Body of pancreas (tissue), 4 donors: ENCODE measurements at regions not wholly inside any gene's neighbourhood (a gene's known extent, or its start where the extent isn't known, plus 50 kb on each side); places are given as distances from the start of the nearest gene placed in this dataset.

ENCODE experiments used
- ATAC-seq: fragments of 150-250 bp; one replicate; pipeline ENCODE4 v1.9.1; 2016
- DNase-seq, 4 donors: peaks; one replicate each; pipeline ENCODE4 v3.0.0-alpha.2; 2019
- H3K27ac ChIP-seq, 4 donors: fragments of 200-600 bp; sonication (generic); 1 replicate in 3 of 4; 2 replicates in 1 of 4; pipeline versions ENCODE4 v1.5.1 to v1.6.1; 2016 to 2019; ENCODE audit warnings: mild to moderate bottlenecking in 1 of 4, mixed read lengths in 1 of 4, moderate library complexity in 1 of 4
- H3K27me3 ChIP-seq, 2 donors: fragments of 200-600 bp; sonication (generic); one replicate each; pipeline ENCODE4 v1.6.0; 2016; ENCODE audit warnings: mild to moderate bottlenecking in 1 of 2
- H3K36me3 ChIP-seq, 2 donors: fragments of 200-600 bp; sonication (generic); replicated peaks in 1 of 2; 2 replicates each; pipeline ENCODE4 v1.5.1; 2016; ENCODE audit warnings: low read depth in 2 of 2; ENCODE audit not compliant: insufficient read depth in 1 of 2
- H3K4me1 ChIP-seq: fragments of 200-600 bp; sonication (generic); one replicate; pipeline ENCODE4 v1.6.0; 2016
- H3K4me3 ChIP-seq, 2 donors: fragments of 200-600 bp; sonication (generic); 1 replicate in 1 of 2; 2 replicates in 1 of 2; pipeline ENCODE4 v1.5.1; 2016 to 2019
- H3K9me3 ChIP-seq, 3 donors: fragments of 200-600 bp; sonication (generic); 1 replicate in 2 of 3; 2 replicates in 1 of 3; pipeline ENCODE4 v1.5.1; 2016
- POLR2A ChIP-seq, 3 donors: fragments of 450-650 bp; IDR thresholded peaks; one replicate each; pipeline ENCODE4 v1.6.1; 2016; ENCODE audit warnings: antibody characterized with exemption in 3 of 3, mild to moderate bottlenecking in 2 of 3
- WGBS, 2 donors: methylation state at CpG; one replicate each; pipeline ENCODE4 v1.1.5; 2017; 5-methylcytosine and 5-hydroxymethylcytosine counted together
- intact Hi-C: fragments of 100-400 bp; cut with DNase I; formaldehyde crosslinking; loops from one replicate; pipeline ENCODE4 v1.15.1; 2023
- TF ChIP-seq, protein P1 (sequence below), 7 experiments: fragments of 450-650 bp in 4 of 7; fragments of 200-600 bp in 3 of 7; sonication (generic) in 3 of 7; IDR thresholded peaks; one replicate each; pipeline ENCODE4 v1.5.1; 2016 to 2019; ENCODE audit warnings: antibody characterized with exemption in 7 of 7

DNA sequence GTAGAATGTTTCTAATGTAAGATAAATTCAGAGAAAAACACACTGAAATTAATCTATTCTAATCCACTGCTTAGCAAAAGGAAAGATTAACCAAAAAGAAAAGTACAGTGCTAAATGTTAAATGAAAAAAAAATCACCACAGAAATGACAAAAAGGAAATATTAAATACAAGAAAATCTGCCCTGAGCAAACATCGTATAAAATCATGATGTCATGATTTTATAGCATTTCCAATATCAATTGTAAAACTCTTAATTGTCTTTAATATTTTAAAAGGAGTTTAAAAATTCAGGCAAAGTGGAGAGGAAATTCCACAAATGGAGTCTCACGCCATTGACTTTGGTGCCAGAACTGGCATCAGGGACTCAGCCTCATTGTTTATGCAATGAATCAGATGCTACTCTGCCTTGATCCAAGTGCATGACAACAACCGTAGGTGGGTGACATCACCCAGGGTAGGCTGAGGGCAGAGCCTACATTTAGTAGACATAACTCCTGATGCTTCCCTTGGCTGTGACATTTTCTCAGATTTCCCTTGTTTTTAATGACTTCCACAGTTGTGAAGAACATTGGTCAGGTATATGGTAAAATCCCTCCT is 696.8 kb downstream of the SEMA5A start:
- no peaks in the 10 kb centered on the region for H3K4me1 ChIP-seq
- 72 to 78% methylated on average over 3 of the region's 3 CpGs for WGBS, 2 donors

DNA sequence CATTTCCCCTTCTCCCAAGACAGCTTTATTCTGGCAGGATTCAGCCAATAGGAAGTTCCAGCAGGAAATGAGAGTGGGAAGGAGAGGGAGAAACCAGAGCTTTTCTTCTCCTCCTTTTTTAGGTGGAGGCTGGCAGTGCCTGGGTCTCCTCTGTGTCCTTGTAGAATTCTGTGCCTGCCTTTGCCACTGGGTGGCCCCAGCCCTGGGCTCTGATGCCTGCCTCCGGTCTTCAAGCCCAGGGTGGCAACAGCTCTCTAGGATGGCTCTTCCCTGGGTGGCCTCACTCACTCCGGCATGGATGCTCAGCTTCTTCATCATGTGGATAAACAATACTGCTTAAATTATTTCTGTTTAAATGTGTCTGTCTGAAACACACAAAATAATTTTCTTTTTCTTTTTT is 694.8 kb downstream of the SEMA5A start:
- H3K4me1 ChIP-seq, result no peaks in the 10 kb centered on the region
- H3K27ac ChIP-seq, result no peak overlapping the region
- no peak for TF ChIP-seq POLR2A (IDR thresholded peaks at IDR 0.05)
- TF ChIP-seq, protein P1, sequence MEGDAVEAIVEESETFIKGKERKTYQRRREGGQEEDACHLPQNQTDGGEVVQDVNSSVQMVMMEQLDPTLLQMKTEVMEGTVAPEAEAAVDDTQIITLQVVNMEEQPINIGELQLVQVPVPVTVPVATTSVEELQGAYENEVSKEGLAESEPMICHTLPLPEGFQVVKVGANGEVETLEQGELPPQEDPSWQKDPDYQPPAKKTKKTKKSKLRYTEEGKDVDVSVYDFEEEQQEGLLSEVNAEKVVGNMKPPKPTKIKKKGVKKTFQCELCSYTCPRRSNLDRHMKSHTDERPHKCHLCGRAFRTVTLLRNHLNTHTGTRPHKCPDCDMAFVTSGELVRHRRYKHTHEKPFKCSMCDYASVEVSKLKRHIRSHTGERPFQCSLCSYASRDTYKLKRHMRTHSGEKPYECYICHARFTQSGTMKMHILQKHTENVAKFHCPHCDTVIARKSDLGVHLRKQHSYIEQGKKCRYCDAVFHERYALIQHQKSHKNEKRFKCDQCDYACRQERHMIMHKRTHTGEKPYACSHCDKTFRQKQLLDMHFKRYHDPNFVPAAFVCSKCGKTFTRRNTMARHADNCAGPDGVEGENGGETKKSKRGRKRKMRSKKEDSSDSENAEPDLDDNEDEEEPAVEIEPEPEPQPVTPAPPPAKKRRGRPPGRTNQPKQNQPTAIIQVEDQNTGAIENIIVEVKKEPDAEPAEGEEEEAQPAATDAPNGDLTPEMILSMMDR (IDR thresholded peaks at IDR 0.05), result no peak
- DNase-seq, result no peak
- 52 to 73% methylated on average over 2 of the region's 2 CpGs for WGBS, 2 donors
- H3K36me3 ChIP-seq, result no peaks in the 10 kb centered on the region
- H3K9me3 ChIP-seq, result no peaks in the 10 kb centered on the region
- intact Hi-C loops, result no loop called here
- ATAC-seq, result no peak
- no peak overlapping the region for H3K4me3 ChIP-seq
- H3K27me3 ChIP-seq, result no peaks in the 10 kb centered on the region

More for the DNA sequence above, 696.8 kb downstream of the SEMA5A start:
- H3K27me3 ChIP-seq, result no peaks in the 10 kb centered on the region
- no peak for TF ChIP-seq POLR2A (IDR thresholded peaks at IDR 0.05)
- TF ChIP-seq, protein P1 (IDR thresholded peaks at IDR 0.05), result no peak
- no peaks in the 10 kb centered on the region for H3K36me3 ChIP-seq
- no peak overlapping the region for H3K4me3 ChIP-seq
- ATAC-seq, result no peak
- no peak for DNase-seq
- H3K27ac ChIP-seq, result no peak overlapping the region
- no peaks in the 10 kb centered on the region for H3K9me3 ChIP-seq
- intact Hi-C loops, result no loop called here

DNA sequence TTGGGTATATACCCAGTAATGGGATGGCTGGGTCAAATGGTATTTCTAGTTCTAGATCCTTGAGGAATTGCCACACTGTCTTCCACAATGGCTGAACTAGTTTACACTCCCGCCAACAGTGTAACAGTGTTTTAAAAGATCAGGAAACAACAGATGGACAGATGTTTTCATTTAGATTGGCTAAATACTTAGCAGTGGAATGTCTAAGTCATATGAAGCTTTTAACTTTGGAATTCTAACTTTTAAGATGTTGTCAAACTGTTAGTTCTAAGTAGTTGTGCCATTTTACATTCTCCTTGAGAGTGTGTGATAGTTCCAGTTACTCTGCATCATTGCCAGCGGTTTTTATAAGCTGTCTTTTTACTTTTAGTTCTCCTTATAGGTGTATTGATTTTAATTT is 688.8 kb downstream of the SEMA5A start:
- 33 to 38% methylated on average over 2 of the region's 2 CpGs for WGBS, 2 donors
- Histone ChIP-seq H3K27ac (no peak overlapping the region), H3K4me3 (no peak overlapping the region), H3K4me1 (no peaks in the 10 kb centered on the region), H3K27me3 (no peaks in the 10 kb centered on the region), H3K36me3 (no peaks in the 10 kb centered on the region), H3K9me3 (no peaks in the 10 kb centered on the region)
- TF ChIP-seq, protein P1 (IDR thresholded peaks at IDR 0.05), result no peak
- no peak for TF ChIP-seq POLR2A (IDR thresholded peaks at IDR 0.05)
- ATAC-seq (no peak), DNase-seq (no peak)
- intact Hi-C loops, result no loop called here

DNA sequence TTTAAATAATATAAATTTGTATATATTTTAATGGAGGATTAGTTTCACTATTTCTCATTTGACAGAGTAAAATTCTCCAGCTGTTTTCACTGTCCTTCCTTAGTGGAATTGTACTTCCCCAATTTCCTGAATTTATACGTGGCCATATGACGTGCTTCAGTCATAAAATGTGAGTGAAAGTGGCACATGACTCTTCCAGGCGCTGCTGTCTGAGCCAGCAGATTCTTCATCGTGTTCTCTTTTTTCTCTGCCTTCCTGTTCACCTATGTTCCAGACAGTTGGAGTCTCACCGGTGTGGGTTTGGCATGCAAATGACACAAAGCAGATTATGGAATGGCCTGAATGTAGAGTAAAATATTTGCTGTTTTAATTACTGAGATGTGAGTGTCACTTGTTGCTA is 684.1 kb downstream of the SEMA5A start:
- TF ChIP-seq, protein P1 (IDR thresholded peaks at IDR 0.05), result no peak
- TF ChIP-seq POLR2A (IDR thresholded peaks at IDR 0.05), result no peak
- H3K36me3 ChIP-seq, result no peaks in the 10 kb centered on the region
- no peaks in the 10 kb centered on the region for H3K9me3 ChIP-seq
- H3K4me1 ChIP-seq, result no peaks in the 10 kb centered on the region
- no peak for DNase-seq
- ATAC-seq, result no peak
- WGBS, 2 donors, result 58 to 64% methylated on average over 5 of the region's 5 CpGs
- H3K4me3 ChIP-seq, result no peak overlapping the region
- H3K27me3 ChIP-seq, result no peaks in the 10 kb centered on the region
- intact Hi-C loops, result no loop called here
- no peak overlapping the region for H3K27ac ChIP-seq

DNA sequence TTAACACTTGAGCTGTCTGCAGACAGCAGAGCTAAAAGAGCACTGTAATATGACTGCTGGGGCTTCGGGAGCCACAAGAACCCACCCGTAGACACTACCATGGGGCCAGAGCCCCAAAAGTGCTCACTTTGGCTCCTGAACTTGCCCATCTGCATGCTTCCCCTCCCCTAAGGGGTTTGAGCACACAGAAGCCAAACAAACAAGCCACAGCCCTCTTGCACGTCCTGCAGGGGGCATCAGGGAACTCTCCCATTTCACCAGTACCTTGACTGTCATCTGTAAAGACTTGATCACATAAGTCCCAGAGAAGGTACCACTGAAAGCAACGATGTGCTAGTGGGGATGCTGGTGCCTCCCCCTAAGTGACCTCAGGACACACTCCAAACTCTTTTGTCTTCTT is 681.8 kb downstream of the SEMA5A start:
- TF ChIP-seq POLR2A (IDR thresholded peaks at IDR 0.05), result no peak
- TF ChIP-seq, protein P1 (IDR thresholded peaks at IDR 0.05), result peak in 1 of 7 experiments; percentile 6
- H3K36me3 ChIP-seq, result no peaks in the 10 kb centered on the region
- no peak overlapping the region for H3K27ac ChIP-seq
- 26 to 37% methylated on average over 4 of the region's 4 CpGs for WGBS, 2 donors
- ATAC-seq (no peak), DNase-seq (no peak)
- H3K4me3 ChIP-seq, result no peak overlapping the region
- H3K4me1 ChIP-seq, result no peaks in the 10 kb centered on the region
- intact Hi-C loops, result no loop called here
- no peaks in the 10 kb centered on the region for H3K27me3 ChIP-seq
- no peaks in the 10 kb centered on the region for H3K9me3 ChIP-seq
